ENCODE measurements at regions not wholly inside any gene's neighbourhood (a gene's known extent, or its start where the extent isn't known, plus 50 kb on each side); places are given as distances from the start of the nearest gene placed in this dataset.

GRCh38 chr3:187931770-187932278 is 186.6 kb upstream of the BCL6 start:
- TF ChIP-seq CTCF (IDR thresholded peaks at IDR 0.05) (no peak), POLR2A (IDR thresholded peaks at IDR 0.05) (no peak)

All from thyroid gland (tissue), 4 donors.